Lung (tissue), 12 donors: ENCODE measurements at regions not wholly inside any gene's neighbourhood (a gene's known extent, or its start where the extent isn't known, plus 50 kb on each side); places are given as distances from the start of the nearest gene placed in this dataset. TPM values are rescaled to one million over a fixed set of nuclear protein-coding genes. Genes with fewer than 3 reads are reported as not detected.
"Not testable (repeated sequence)": the region's sequence is repeated elsewhere in the genome, so short reads cannot be mapped to it uniquely, and the experiment has no call there.

ENCODE experiments used
- ATAC-seq: fragments of 200-7000 bp; cut with Tn5 transposase; one replicate; pipeline ENCODE4 v1.9.1; 2020; ENCODE audit warnings: moderate number of reproducible peaks; ENCODE audit not compliant: insufficient read depth, low FRiP score
- DNase-seq, 3 donors: peaks; one replicate each; pipeline ENCODE4 v3.0.0-alpha.2; 2013 to 2017
- H3K27ac ChIP-seq, 2 donors: one replicate each; pipeline ENCODE4 v1.5.1; 2013; ENCODE audit warnings: mild to moderate bottlenecking in 2 of 2, moderate library complexity in 2 of 2, control low read depth in 1 of 2, inconsistent platforms in 1 of 2, low read depth in 1 of 2, low read length in 1 of 2
- H3K27me3 ChIP-seq, 3 donors: one replicate each; pipeline ENCODE4 v1.5.1; 2013; ENCODE audit warnings: low read length in 2 of 3; ENCODE audit not compliant: control insufficient read depth in 3 of 3, insufficient read depth in 3 of 3
- H3K36me3 ChIP-seq, 4 donors: one replicate each; pipeline ENCODE4 v1.5.1; 2013; ENCODE audit warnings: low read length in 4 of 4, mild to moderate bottlenecking in 1 of 4, moderate library complexity in 1 of 4; ENCODE audit not compliant: control insufficient read depth in 4 of 4, insufficient read depth in 4 of 4
- H3K4me1 ChIP-seq, 5 donors: one replicate each; pipeline ENCODE4 v1.5.1; 2013; ENCODE audit warnings: low read length in 5 of 5, mild to moderate bottlenecking in 2 of 5, moderate library complexity in 1 of 5; ENCODE audit not compliant: control insufficient read depth in 5 of 5, insufficient read depth in 5 of 5
- H3K4me3 ChIP-seq: one replicate; pipeline ENCODE4 v1.5.1; 2013; ENCODE audit warnings: mild to moderate bottlenecking, control low read depth, moderate library complexity
- H3K9ac ChIP-seq, 2 donors: one replicate each; pipeline ENCODE4 v1.5.1; 2013; ENCODE audit warnings: low read length in 2 of 2, control low read depth in 1 of 2; ENCODE audit not compliant: insufficient read depth in 1 of 2
- H3K9me3 ChIP-seq, 4 donors: one replicate each; pipeline ENCODE4 v1.5.1; 2013; ENCODE audit warnings: low read length in 3 of 4, mild to moderate bottlenecking in 1 of 4, moderate library complexity in 1 of 4; ENCODE audit not compliant: control insufficient read depth in 4 of 4, insufficient read depth in 3 of 4
- CTCF ChIP-seq: IDR thresholded peaks from 2 replicates; pipeline ENCODE4 v1.5.1; 2012; ENCODE audit warnings: mild to moderate bottlenecking; ENCODE audit errors: control extremely low read depth, extremely low read depth
- WGBS, 2 donors: extraction: QIAGEN DNeasy Blood & Tissue Kit; methylation state at CpG; one replicate each; pipeline ENCODE4 v1.1.7; 2013; 5-methylcytosine and 5-hydroxymethylcytosine counted together
- small RNA-seq: library from RNA; depleted of rRNA; stranded (forward); fragments of <200 nt; gene quantifications from one replicate; pipeline ENCODE3, GENCODE V24; 2014; ENCODE audit warnings: low replicate concordance
- donor health status: control.
- donor health status: control.
- donor health status: Bipolar disorder and iron deficiency.
- donor health status: healthy.
- donor health status: DM: yes; HTN: yes; CAD: no.

GRCh38 chr19:22491746-22492145, 69.6 kb upstream of the ZNF98 start:
- peaks cover 0 to 2% (median 0%) of the 10 kb centered on the region in 4 donors for H3K36me3 ChIP-seq
- H3K4me3 ChIP-seq: no peak overlapping the region
- H3K9ac ChIP-seq: no peak overlapping the region
- ATAC-seq (no peak), DNase-seq (no peak)
- H3K9me3 ChIP-seq: peaks cover 0 to 31% (median 17%) of the 10 kb centered on the region in 4 donors
- 66 to 82% methylated on average over 2 of the region's 2 CpGs for WGBS, 2 donors
- no peaks in the 10 kb centered on the region for H3K27me3 ChIP-seq
- H3K27ac ChIP-seq: no peak overlapping the region
- H3K4me1 ChIP-seq: no peaks in the 10 kb centered on the region
- no peak for TF ChIP-seq CTCF

GRCh38 chr19:22483514-22483913, 61.4 kb upstream of the ZNF98 start:
- 82 to 85% methylated on average over 7 of the region's 7 CpGs for WGBS, 2 donors
- H3K4me1 ChIP-seq, H3K27ac ChIP-seq, H3K9ac ChIP-seq, H3K27me3 ChIP-seq, ATAC-seq, H3K4me3 ChIP-seq, H3K36me3 ChIP-seq, DNase-seq: not testable (repeated sequence)
- peaks cover 0 to 30% (median 8%) of the 10 kb centered on the region in 4 donors for H3K9me3 ChIP-seq

- Histone ChIP-seq H3K4me1 (no peaks in the 10 kb centered on the region), H3K9me3 (peaks cover 0 to 40% (median 22%) of the 10 kb centered on the region in 4 donors), H3K27ac (no peak overlapping the region), H3K27me3 (no peaks in the 10 kb centered on the region), H3K4me3 (no peak overlapping the region), H3K36me3 (no peaks in the 10 kb centered on the region), H3K9ac (no peak overlapping the region)
- ATAC-seq (no peak), DNase-seq (no peak)
- TF ChIP-seq CTCF: no peak
- WGBS, 2 donors: 77 to 84% methylated on average over 2 of the region's 2 CpGs
These were observed 50.1 kb upstream of the ZNF98 start for GRCh38 chr19:22472180-22472637.

Small RNA genes in the stretch of these regions (small RNA-seq; reads per million reads assigned to genes)
- gene AC004004.1: not detected
